ENCODE measurements at regions not wholly inside any gene's neighbourhood (a gene's known extent, or its start where the extent isn't known, plus 50 kb on each side); places are given as distances from the start of the nearest gene placed in this dataset.

GRCh38 chr5:110913221-110913620 lies 158.3 kb upstream of the TSLP start:
- TF ChIP-seq, protein P1, sequence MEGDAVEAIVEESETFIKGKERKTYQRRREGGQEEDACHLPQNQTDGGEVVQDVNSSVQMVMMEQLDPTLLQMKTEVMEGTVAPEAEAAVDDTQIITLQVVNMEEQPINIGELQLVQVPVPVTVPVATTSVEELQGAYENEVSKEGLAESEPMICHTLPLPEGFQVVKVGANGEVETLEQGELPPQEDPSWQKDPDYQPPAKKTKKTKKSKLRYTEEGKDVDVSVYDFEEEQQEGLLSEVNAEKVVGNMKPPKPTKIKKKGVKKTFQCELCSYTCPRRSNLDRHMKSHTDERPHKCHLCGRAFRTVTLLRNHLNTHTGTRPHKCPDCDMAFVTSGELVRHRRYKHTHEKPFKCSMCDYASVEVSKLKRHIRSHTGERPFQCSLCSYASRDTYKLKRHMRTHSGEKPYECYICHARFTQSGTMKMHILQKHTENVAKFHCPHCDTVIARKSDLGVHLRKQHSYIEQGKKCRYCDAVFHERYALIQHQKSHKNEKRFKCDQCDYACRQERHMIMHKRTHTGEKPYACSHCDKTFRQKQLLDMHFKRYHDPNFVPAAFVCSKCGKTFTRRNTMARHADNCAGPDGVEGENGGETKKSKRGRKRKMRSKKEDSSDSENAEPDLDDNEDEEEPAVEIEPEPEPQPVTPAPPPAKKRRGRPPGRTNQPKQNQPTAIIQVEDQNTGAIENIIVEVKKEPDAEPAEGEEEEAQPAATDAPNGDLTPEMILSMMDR (IDR thresholded peaks at IDR 0.05; ENCODE audit: insufficient read depth, low read depth, low read length), result no peak
- no peak overlapping the region for H3K4me3 ChIP-seq (ENCODE audit: low read depth, low read length)
- peak; percentile 53 for DNase-seq (ENCODE audit: low read depth)

DNA sequence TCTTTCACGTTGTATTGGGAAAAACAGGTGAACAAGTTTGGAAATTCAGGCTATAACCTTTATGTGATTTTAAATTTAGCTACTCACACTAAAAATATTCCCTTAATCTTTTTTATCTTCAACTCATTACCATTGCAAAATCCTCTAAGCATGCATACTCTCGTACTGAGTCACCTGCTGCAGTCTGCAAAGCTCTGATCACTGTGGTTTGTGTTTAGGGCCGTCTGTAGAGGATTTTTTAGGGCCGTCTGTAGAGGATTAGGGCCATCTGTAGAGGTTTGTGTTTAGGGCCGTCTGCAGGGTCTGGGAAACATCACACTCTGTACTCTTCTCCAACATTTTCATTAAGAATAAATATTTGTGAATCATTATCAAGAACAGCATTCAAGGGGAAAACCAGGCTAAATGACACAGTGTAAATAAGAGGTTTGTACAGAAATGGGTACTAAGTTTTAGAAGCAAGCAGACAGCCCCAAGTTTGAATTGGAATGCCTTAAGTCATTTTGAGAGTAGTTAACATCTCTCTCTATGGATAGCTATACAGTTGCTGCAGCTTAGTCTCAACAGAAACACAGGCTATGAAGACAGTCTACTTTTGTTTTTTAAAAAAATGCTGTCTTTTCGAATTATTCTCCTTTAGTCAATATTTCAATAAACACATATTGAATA lies 155.0 kb upstream of the TSLP start:
- TF ChIP-seq, protein P1 (IDR thresholded peaks at IDR 0.05; ENCODE audit: insufficient read depth, low read depth, low read length), result no peak
- DNase-seq (ENCODE audit: low read depth), result peak; percentile 99
- H3K4me3 ChIP-seq (ENCODE audit: low read depth, low read length), result peak overlapping the region; percentile 21

DNA sequence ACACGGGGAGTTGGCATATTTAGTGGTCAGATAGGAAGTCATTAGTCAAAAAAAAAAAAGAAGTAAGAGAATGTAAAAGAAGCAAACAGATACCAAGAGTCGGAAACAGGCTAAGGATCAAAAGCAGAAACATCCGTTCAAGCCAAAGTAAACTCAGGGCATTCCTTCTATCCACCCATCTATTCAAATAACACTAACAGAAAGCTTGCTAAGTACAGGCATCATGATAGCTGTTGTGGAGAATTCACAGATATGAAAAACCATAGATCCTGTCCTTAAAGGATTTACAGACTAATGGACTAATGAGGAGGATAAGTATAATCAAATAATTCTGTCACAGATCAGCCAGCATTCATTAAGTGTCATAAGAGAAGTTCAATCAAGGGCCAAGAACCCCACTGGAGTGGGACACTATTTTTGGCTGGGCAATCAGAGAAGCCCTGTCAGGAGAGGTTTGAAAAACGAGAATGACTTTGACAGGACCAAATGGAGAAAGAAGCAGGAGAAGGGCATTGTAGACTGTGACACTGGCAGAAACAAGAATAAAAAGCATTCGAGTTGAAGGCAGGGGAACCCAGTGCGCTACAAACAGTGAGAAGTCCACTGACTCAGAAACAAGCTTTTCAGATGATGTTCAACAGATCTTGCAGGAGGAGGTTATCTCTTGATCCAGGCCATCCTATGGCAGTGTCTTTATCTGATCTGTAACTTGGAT lies 154.2 kb upstream of the TSLP start:
- peak; percentile 87 for DNase-seq (ENCODE audit: low read depth)
- TF ChIP-seq, protein P1 (IDR thresholded peaks at IDR 0.05; ENCODE audit: insufficient read depth, low read depth, low read length), result no peak
- H3K4me3 ChIP-seq (ENCODE audit: low read depth, low read length), result peak overlapping the region; percentile 21

DNA sequence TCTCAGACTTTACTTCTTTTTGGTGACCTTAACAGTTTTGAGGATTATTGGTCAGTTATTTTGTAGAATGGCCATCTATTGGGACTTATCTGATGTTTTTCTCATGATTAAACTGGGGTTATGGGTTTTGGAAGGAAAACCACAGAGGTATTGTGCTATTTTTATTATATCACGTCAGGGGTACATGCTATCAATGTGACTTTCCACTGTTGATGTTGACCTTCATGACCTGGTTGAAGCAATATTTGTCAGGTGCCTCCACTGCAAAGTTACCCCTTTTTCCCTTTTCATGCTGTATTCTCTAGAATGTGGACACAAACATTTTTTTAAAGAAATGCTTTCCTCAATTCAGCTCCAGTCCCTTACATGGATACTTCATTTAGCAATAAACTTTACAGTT lies 152.8 kb upstream of the TSLP start:
- no peak overlapping the region for H3K4me3 ChIP-seq (ENCODE audit: low read depth, low read length)

DNA sequence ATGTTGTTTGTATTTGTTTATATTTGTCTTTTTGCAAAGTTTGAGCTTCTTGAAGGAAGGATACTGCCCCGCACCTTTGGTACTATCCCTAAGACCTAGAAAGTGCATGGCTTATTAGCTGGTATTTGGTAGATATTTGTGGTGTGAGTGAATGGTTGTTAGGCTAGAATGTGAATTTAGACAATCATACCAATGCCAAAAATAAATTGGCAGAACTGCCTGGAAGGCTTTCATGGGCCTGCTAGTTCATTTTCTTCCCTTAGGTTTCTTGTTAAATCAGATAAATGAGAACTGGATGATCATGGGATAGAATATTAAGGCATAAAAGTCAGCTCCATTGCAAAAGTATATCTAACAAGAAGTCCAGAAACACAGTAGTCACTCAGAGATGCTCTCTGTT lies 147.5 kb upstream of the TSLP start:
- H3K4me3 ChIP-seq (ENCODE audit: low read depth, low read length), result no peak overlapping the region
- DNase-seq (ENCODE audit: low read depth), result no peak
- TF ChIP-seq, protein P1 (IDR thresholded peaks at IDR 0.05; ENCODE audit: insufficient read depth, low read depth, low read length), result no peak

More for the DNA sequence above, 152.8 kb upstream of the TSLP start:
- DNase-seq (ENCODE audit: low read depth), result no peak
- TF ChIP-seq, protein P1 (IDR thresholded peaks at IDR 0.05; ENCODE audit: insufficient read depth, low read depth, low read length), result no peak

- peak; percentile 42 for DNase-seq (ENCODE audit: low read depth)
- no peak overlapping the region for H3K4me3 ChIP-seq (ENCODE audit: low read depth, low read length)
- TF ChIP-seq, protein P1 (IDR thresholded peaks at IDR 0.05; ENCODE audit: insufficient read depth, low read depth, low read length), result no peak
Observed at GRCh38 chr5:110925398-110925797, 146.1 kb upstream of the TSLP start.

All from fibroblast of villous mesenchyme (primary cell).